Activated naive CD8-positive, alpha-beta T cell treated with anti-CD3 and anti-CD28 coated beads, Interleukin-2, amount 50 U/mL, for 24 hours (primary cell): ENCODE measurements at regions not wholly inside any gene's neighbourhood (a gene's known extent, or its start where the extent isn't known, plus 50 kb on each side); places are given as distances from the start of the nearest gene placed in this dataset.
"Not testable (repeated sequence)": the region's sequence is repeated elsewhere in the genome, so short reads cannot be mapped to it uniquely, and the experiment has no call there.

ENCODE experiments used
- ATAC-seq: fragments of 150-1000 bp; cut with Tn5 transposase; one replicate; pipeline ENCODE4 v1.10.0; 2021
- DNase-seq: peaks from one replicate; pipeline ENCODE4 v3.0.0; 2021
- H3K27ac Mint-ChIP-seq: one replicate; pipeline ENCODE4 v1.8.0; 2021; ENCODE audit warnings: mild to moderate bottlenecking, mixed read lengths
- H3K27me3 Mint-ChIP-seq: one replicate; pipeline ENCODE4 v1.8.0; 2021; ENCODE audit warnings: mixed read lengths
- H3K36me3 Mint-ChIP-seq: one replicate; pipeline ENCODE4 v1.8.0; 2021; ENCODE audit warnings: low read depth, mixed read lengths
- H3K4me1 Mint-ChIP-seq: one replicate; pipeline ENCODE4 v1.8.0; 2021; ENCODE audit warnings: mixed read lengths
- H3K4me3 Mint-ChIP-seq: one replicate; pipeline ENCODE4 v1.8.0; 2021; ENCODE audit warnings: mild to moderate bottlenecking, moderate library complexity, mixed read lengths
- H3K9me3 Mint-ChIP-seq: one replicate; pipeline ENCODE4 v1.8.0; 2021; ENCODE audit warnings: mixed read lengths

- no peak for DNase-seq
- Mint-ChIP-seq H3K27me3 (peaks cover 8% of the 10 kb centered on the region), H3K9me3 (no peaks in the 10 kb centered on the region), H3K36me3 (no peaks in the 10 kb centered on the region), H3K4me3 (no peak overlapping the region), H3K27ac (no peak overlapping the region), H3K4me1 (peaks cover 5% of the 10 kb centered on the region)
- no peak for ATAC-seq
Measured at GRCh38 chr14:105947599-105947998, 421.2 kb downstream of the TMEM121 start.

GRCh38 chr14:105948955-105949354 is 422.6 kb downstream of the TMEM121 start:
- not testable (repeated sequence) for H3K9me3 Mint-ChIP-seq, H3K4me3 Mint-ChIP-seq, ATAC-seq, H3K36me3 Mint-ChIP-seq, DNase-seq, H3K27ac Mint-ChIP-seq, H3K4me1 Mint-ChIP-seq
- peaks cover 10% of the 10 kb centered on the region for H3K27me3 Mint-ChIP-seq

DNA sequence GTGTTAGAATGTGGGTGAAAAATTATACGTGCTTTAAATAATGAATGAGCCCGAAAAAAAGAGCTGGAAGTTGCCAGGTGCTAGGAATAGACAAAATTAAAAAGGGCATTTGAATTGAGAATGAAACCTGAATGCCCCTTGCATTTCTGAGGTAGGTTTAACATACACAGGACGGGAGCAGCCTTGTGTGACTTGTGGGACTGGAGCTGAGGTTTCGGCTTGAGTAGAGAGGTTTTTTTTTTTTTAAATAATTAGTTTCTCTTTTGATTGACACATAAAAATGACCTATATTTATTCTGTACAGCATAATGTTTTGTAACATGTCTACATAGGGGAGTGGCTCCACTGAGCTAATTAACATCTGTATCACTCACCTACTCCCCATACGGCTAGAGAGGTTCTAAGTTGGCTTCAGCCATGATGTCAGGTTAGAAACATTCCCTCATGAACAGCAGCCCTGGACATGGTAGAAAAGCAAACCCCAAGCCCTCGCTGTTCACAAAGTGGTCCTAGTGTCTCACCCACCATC is 424.0 kb downstream of the TMEM121 start:
- DNase-seq, H3K9me3 Mint-ChIP-seq, H3K27ac Mint-ChIP-seq, ATAC-seq, H3K4me3 Mint-ChIP-seq, H3K4me1 Mint-ChIP-seq, H3K36me3 Mint-ChIP-seq: not testable (repeated sequence)
- peaks cover 11% of the 10 kb centered on the region for H3K27me3 Mint-ChIP-seq

DNA sequence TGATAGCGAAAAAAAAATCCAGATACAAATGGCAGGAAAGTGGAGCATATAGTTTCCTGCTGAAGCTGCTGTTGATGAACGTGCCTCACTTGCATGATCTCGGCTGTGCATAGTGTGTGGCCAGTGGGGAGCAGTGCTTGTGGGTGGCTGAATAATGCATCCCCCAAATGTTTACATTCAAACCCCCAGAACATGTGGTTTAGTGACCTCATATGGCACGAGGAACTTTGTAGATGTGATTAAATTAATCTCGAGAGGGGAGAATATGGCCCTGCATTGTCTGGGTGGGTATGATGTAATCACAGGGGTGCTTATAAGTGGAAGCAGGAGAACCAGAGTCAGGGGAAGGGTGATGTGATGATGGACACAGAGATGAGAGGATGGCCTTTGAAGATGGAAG is 425.0 kb downstream of the TMEM121 start:
- DNase-seq (no peak), ATAC-seq (no peak)
- no peaks in the 10 kb centered on the region for H3K36me3 Mint-ChIP-seq
- no peak overlapping the region for H3K4me3 Mint-ChIP-seq
- H3K27ac Mint-ChIP-seq: no peak overlapping the region
- no peaks in the 10 kb centered on the region for H3K4me1 Mint-ChIP-seq
- H3K27me3 Mint-ChIP-seq: peaks cover 6% of the 10 kb centered on the region
- no peaks in the 10 kb centered on the region for H3K9me3 Mint-ChIP-seq

DNA sequence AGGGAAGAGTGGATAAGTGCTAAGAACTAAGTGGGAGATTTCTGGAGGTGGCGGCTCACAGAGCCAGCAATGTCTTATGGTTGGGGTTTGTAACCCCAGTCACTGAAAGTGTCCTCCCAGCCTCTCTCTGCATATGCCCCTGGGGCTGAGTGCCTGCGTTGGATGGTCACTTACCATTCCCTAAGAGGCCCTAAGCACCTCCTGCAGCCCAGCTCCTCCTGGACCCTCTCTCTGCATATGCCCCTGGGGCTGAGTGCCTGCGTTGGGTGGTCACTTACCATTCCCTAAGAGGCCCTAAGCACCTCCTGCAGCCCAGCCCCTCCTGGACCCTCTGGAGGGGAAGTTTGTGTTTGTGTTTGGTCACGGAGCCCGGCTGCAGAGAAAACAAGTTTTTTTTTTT is 425.8 kb downstream of the TMEM121 start:
- Mint-ChIP-seq H3K4me1 (no peaks in the 10 kb centered on the region), H3K36me3 (no peaks in the 10 kb centered on the region), H3K27me3 (peaks cover 6% of the 10 kb centered on the region), H3K27ac (no peak overlapping the region), H3K9me3 (peaks cover under 1% of the 10 kb centered on the region), H3K4me3 (no peak overlapping the region)
- DNase-seq: no peak
- ATAC-seq: no peak

GRCh38 chr14:105952826-105953225 is 426.4 kb downstream of the TMEM121 start:
- DNase-seq (no peak), ATAC-seq (no peak)
- no peak overlapping the region for H3K27ac Mint-ChIP-seq
- H3K4me3 Mint-ChIP-seq: no peak overlapping the region
- H3K9me3 Mint-ChIP-seq: peaks cover 3% of the 10 kb centered on the region
- peaks cover 7% of the 10 kb centered on the region for H3K27me3 Mint-ChIP-seq
- H3K36me3 Mint-ChIP-seq: no peaks in the 10 kb centered on the region
- H3K4me1 Mint-ChIP-seq: no peaks in the 10 kb centered on the region

DNA sequence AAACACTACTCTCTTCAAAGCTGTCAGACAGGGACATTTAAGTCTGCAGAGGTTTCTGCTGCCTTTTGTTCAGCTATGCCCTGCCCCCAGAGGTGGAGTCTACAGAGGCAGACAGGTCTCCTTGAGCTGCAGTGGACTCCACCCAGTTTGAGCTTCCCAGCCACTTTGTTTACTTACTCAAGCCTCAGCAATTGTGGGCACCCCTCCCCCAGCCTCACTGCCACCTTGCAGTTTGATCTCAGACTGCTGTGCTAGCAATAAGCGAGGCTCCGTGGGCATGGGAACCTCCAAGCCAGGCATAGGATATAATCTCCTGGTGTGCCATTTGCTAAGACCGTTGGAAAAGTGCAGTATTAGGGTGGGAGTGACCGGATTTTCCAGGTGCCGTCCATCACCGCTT is 435.2 kb downstream of the TMEM121 start:
- not testable (repeated sequence) for H3K27ac Mint-ChIP-seq, DNase-seq, ATAC-seq, H3K4me3 Mint-ChIP-seq, H3K36me3 Mint-ChIP-seq, H3K4me1 Mint-ChIP-seq
- H3K9me3 Mint-ChIP-seq: peaks cover 12% of the 10 kb centered on the region
- H3K27me3 Mint-ChIP-seq: peaks cover 17% of the 10 kb centered on the region

GRCh38 chr14:105962532-105962931 is 436.1 kb downstream of the TMEM121 start:
- H3K4me1 Mint-ChIP-seq: peaks cover 6% of the 10 kb centered on the region
- no peak overlapping the region for H3K4me3 Mint-ChIP-seq
- peaks cover 3% of the 10 kb centered on the region for H3K36me3 Mint-ChIP-seq
- no peak overlapping the region for H3K27ac Mint-ChIP-seq
- ATAC-seq (no peak), DNase-seq (no peak)
- peaks cover 15% of the 10 kb centered on the region for H3K27me3 Mint-ChIP-seq
- peaks cover 9% of the 10 kb centered on the region for H3K9me3 Mint-ChIP-seq

DNA sequence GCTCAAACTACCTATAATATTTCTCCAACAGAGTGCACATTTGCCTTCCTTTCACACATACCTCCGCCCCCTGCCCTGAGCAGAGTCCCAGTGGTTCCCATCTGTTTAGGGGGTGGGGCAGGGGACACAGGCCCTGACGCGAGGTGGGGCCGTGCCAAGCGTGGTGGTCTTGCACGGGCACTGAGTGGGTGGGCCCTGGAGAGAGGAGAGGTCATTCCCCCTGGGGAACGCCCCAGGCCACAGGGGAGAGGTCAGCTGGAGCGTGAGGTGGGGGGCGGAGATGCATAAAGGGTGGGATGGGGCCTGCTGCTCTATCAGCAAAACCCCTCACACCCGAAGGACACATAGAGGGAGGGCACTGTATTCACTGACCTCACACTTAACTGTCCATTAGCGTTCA is 441.9 kb downstream of the TMEM121 start:
- Mint-ChIP-seq H3K4me3 (no peak overlapping the region), H3K36me3 (no peaks in the 10 kb centered on the region), H3K4me1 (peaks cover 9% of the 10 kb centered on the region), H3K27me3 (peaks cover 12% of the 10 kb centered on the region), H3K27ac (no peak overlapping the region), H3K9me3 (no peaks in the 10 kb centered on the region)
- no peak for ATAC-seq
- DNase-seq: no peak

GRCh38 chr14:105969026-105969425 is 442.6 kb downstream of the TMEM121 start:
- not testable (repeated sequence) for ATAC-seq, H3K27me3 Mint-ChIP-seq, H3K4me1 Mint-ChIP-seq, H3K4me3 Mint-ChIP-seq, H3K36me3 Mint-ChIP-seq, H3K9me3 Mint-ChIP-seq, H3K27ac Mint-ChIP-seq, DNase-seq

DNA sequence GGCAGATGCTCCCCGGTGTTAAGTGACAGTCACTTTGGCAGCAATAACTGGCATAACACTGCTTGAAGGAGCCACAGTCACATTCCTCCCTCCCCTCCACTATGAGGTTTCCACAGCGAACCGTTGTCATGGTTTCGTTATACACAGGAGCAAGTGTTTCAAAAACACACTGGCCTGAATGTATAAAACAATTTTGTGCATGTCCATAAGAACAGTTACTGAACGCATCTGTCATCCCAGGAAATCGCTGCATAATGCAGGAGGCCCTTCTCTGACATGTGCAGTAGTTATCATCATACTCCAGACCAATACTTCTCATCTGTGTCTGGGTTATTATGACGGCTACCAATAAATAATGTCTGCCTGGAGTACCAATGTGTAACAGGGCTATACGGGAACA is 444.4 kb downstream of the TMEM121 start:
- not testable (repeated sequence) for H3K36me3 Mint-ChIP-seq, DNase-seq, H3K4me3 Mint-ChIP-seq, H3K9me3 Mint-ChIP-seq, H3K27ac Mint-ChIP-seq, ATAC-seq
- H3K27me3 Mint-ChIP-seq: peaks cover 15% of the 10 kb centered on the region
- H3K4me1 Mint-ChIP-seq: peaks cover 12% of the 10 kb centered on the region

DNA sequence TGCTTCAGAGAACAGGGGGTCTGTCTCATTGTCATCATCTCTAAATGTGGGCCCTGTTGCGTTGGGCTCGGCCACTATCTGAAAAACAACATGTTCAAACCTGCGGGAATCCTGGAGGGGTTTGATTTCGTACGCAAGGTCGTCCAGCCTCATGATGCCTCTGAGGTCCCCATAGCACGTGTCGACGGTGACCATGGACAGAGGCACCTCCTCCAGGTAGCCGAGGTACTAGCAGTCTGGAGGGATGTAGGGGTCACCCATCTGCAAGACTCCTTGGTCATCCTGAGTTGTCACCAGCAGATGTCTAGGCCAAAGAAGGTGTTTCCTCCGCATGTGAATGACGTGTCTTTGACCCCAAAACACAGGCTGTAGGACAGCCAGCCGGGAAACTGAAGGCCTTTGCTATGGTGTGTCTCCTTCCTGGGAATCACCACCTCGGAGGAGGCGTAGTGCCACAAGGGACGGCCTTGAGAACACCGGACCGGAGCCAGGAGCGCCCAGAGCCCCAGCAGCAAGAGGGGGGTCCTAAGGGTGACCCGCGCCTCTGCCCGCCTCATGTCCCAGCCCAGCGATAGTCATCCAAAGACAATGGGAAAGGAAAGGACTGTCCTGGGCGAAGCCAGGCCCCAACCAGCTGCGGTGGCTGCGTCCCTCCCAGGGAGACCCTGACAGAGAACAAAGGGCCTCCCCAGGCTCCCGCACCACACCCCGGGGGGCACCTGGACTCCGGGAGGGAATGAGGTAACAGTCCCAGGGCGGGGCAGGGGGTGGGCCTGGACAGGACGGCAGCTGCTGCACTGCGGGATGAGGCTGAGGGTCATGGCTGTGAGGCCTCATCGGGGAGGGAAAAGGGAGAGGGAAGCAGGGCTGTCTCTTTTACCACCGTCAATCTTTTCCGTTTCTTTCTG is 445.5 kb downstream of the TMEM121 start:
- no peak for ATAC-seq
- H3K4me3 Mint-ChIP-seq: no peak overlapping the region
- peaks cover 15% of the 10 kb centered on the region for H3K27me3 Mint-ChIP-seq
- H3K36me3 Mint-ChIP-seq: no peaks in the 10 kb centered on the region
- no peak for DNase-seq
- peaks cover 12% of the 10 kb centered on the region for H3K4me1 Mint-ChIP-seq
- H3K27ac Mint-ChIP-seq: no peak overlapping the region
- H3K9me3 Mint-ChIP-seq: no peaks in the 10 kb centered on the region

DNA sequence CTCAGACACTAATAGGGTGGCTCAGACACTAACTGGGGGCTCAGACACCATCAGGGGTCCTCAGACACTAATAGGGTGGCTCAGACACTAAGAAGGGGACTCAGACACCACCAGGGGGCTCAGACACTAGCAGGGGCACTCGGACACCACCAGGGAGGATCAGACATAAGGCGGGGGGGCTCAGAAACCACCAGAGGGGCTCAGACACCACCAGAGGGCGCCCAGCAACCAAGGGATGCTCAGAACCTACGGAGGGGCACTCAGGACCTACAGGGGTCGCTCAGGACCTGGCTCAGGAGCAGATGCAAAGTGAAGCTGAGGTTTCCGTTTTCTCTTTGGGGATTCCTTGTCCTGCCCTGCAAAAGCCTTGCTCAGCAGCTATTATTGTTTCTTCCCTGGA is 448.5 kb downstream of the TMEM121 start:
- H3K27me3 Mint-ChIP-seq: peaks cover 15% of the 10 kb centered on the region
- H3K4me3 Mint-ChIP-seq: no peak overlapping the region
- H3K36me3 Mint-ChIP-seq: no peaks in the 10 kb centered on the region
- H3K4me1 Mint-ChIP-seq: peaks cover 5% of the 10 kb centered on the region
- DNase-seq (peak; percentile 89), ATAC-seq (peak; percentile 97)
- no peaks in the 10 kb centered on the region for H3K9me3 Mint-ChIP-seq
- H3K27ac Mint-ChIP-seq: no peak overlapping the region

DNA sequence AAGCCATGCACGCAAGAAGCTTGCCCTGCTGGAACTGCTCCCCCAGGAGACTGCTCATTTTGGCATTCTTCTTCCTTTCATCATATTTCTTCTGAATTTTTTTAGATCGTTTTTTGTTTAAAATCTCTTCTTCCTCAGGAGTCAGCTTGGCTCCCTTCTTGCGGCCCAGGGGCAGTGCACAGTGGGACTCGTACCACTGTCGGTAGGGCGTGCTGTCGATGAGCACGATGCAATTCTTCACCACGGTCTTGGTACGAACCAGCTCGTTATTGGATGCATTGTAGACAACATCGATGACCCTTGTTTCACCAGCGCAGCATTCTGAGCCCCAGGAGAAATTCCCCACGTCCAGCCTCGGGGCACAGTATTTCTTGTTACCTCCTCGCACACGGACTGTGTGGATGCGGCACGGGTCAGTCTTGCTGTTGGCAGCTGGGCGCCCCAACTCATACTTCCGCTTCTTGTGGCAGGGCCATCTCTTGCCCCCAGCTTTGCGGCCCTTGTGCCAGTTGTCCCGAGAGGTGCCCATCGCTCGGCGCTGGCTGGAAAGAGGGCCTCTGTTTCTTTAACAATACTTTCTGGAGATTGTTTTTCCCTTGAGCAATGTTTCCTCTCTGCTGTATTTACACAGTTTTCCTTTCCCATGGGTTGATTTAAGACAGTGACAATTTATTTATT is 452.4 kb downstream of the TMEM121 start:
- ATAC-seq (no peak), DNase-seq (no peak)
- Mint-ChIP-seq H3K27me3 (peaks cover 7% of the 10 kb centered on the region), H3K27ac (no peak overlapping the region), H3K9me3 (peaks cover 5% of the 10 kb centered on the region), H3K4me1 (peaks cover 36% of the 10 kb centered on the region), H3K4me3 (no peak overlapping the region), H3K36me3 (no peaks in the 10 kb centered on the region)

- H3K4me1 Mint-ChIP-seq: peaks cover 36% of the 10 kb centered on the region
Measured at GRCh38 chr14:105979446-105979845, 453.1 kb downstream of the TMEM121 start.

More at GRCh38 chr14:105979446-105979845, 453.1 kb downstream of the TMEM121 start:
- no peak for ATAC-seq
- Mint-ChIP-seq H3K27ac (no peak overlapping the region), H3K4me3 (no peak overlapping the region), H3K27me3 (peaks cover 3% of the 10 kb centered on the region), H3K9me3 (peaks cover 5% of the 10 kb centered on the region), H3K36me3 (no peaks in the 10 kb centered on the region)
- DNase-seq: no peak
